Nephron (organoid): ENCODE measurements at regions not wholly inside any gene's neighbourhood (a gene's known extent, or its start where the extent isn't known, plus 50 kb on each side); places are given as distances from the start of the nearest gene placed in this dataset.
"Not testable (repeated sequence)": the region's sequence is repeated elsewhere in the genome, so short reads cannot be mapped to it uniquely, and the experiment has no call there.

ENCODE experiments used
- H3K27ac Mint-ChIP-seq, 3 experiments: 2 replicates each; pipeline ENCODE4 v1.8.0; 2020; ENCODE audit warnings: mixed read lengths in 3 of 3, mild to moderate bottlenecking in 2 of 3, moderate library complexity in 1 of 3
- H3K27me3 Mint-ChIP-seq: 2 replicates; pipeline ENCODE4 v1.8.0; 2021; ENCODE audit warnings: low read depth, mild to moderate bottlenecking, moderate library complexity, mixed read lengths
- H3K36me3 Mint-ChIP-seq: 2 replicates; pipeline ENCODE4 v1.8.0; 2020; ENCODE audit warnings: low read depth, mixed read lengths
- H3K4me1 Mint-ChIP-seq: 2 replicates; pipeline ENCODE4 v1.8.0; 2020; ENCODE audit warnings: mixed read lengths
- H3K4me3 Mint-ChIP-seq, 3 experiments: 2 replicates each; pipeline ENCODE4 v1.8.0; 2020; ENCODE audit warnings: mild to moderate bottlenecking in 3 of 3, mixed read lengths in 3 of 3, moderate library complexity in 2 of 3
- H3K9me3 Mint-ChIP-seq: 2 replicates; pipeline ENCODE4 v1.8.0; 2020; ENCODE audit warnings: mixed read lengths
- TF ChIP-seq, protein P1 (sequence below), 3 experiments: fragments of 200-600 bp; sonication (generic); IDR thresholded peaks; one replicate each; pipeline ENCODE4 v1.5.0; 2021; ENCODE audit warnings: antibody characterized with exemption in 3 of 3; ENCODE audit not compliant: unreplicated experiment in 3 of 3

GRCh38 chr2:190005513-190005912 is 57.0 kb downstream of the MSTN start:
- Mint-ChIP-seq H3K4me3 (no peak overlapping the region), H3K36me3 (no peaks in the 10 kb centered on the region), H3K9me3 (peaks cover 2% of the 10 kb centered on the region), H3K4me1 (no peaks in the 10 kb centered on the region), H3K27me3 (no peaks in the 10 kb centered on the region), H3K27ac (no peak overlapping the region)
- TF ChIP-seq, protein P1, sequence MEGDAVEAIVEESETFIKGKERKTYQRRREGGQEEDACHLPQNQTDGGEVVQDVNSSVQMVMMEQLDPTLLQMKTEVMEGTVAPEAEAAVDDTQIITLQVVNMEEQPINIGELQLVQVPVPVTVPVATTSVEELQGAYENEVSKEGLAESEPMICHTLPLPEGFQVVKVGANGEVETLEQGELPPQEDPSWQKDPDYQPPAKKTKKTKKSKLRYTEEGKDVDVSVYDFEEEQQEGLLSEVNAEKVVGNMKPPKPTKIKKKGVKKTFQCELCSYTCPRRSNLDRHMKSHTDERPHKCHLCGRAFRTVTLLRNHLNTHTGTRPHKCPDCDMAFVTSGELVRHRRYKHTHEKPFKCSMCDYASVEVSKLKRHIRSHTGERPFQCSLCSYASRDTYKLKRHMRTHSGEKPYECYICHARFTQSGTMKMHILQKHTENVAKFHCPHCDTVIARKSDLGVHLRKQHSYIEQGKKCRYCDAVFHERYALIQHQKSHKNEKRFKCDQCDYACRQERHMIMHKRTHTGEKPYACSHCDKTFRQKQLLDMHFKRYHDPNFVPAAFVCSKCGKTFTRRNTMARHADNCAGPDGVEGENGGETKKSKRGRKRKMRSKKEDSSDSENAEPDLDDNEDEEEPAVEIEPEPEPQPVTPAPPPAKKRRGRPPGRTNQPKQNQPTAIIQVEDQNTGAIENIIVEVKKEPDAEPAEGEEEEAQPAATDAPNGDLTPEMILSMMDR (IDR thresholded peaks at IDR 0.05; ENCODE audit: unreplicated experiment in 3 of 3), result no peak

GRCh38 chr2:189999661-190000060 is 62.9 kb downstream of the MSTN start:
- H3K27ac Mint-ChIP-seq, result no peak overlapping the region
- no peaks in the 10 kb centered on the region for H3K36me3 Mint-ChIP-seq
- peaks cover 29% of the 10 kb centered on the region for H3K9me3 Mint-ChIP-seq
- no peaks in the 10 kb centered on the region for H3K27me3 Mint-ChIP-seq
- TF ChIP-seq, protein P1 (IDR thresholded peaks at IDR 0.05; ENCODE audit: unreplicated experiment in 3 of 3), result no peak
- H3K4me1 Mint-ChIP-seq, result no peaks in the 10 kb centered on the region
- no peak overlapping the region for H3K4me3 Mint-ChIP-seq

DNA sequence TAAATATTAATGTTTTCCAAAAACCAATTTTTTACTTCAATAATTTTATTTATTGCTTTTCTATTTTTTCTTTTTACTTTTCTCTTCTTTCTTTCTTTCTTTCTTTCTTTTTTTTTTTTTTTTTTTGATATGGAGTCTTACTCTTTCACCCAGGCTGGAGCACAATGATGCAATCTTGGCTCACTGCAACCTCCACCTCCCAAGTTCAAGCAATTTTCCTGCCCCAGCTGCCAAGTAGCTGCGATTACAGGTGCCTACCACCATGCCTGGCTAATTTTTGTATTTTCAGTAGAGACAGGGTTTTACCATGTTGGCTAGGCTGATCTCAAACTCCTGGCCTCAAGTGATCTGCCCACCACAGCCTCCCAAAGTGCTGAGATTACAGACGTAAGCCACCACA is 63.9 kb downstream of the MSTN start:
- H3K27me3 Mint-ChIP-seq, H3K27ac Mint-ChIP-seq, H3K36me3 Mint-ChIP-seq, H3K4me1 Mint-ChIP-seq, H3K4me3 Mint-ChIP-seq: not testable (repeated sequence)
- H3K9me3 Mint-ChIP-seq, result peaks cover 34% of the 10 kb centered on the region

- H3K27ac Mint-ChIP-seq, result no peak overlapping the region
- no peaks in the 10 kb centered on the region for H3K27me3 Mint-ChIP-seq
- no peaks in the 10 kb centered on the region for H3K4me1 Mint-ChIP-seq
- H3K9me3 Mint-ChIP-seq, result peaks cover 48% of the 10 kb centered on the region
- H3K4me3 Mint-ChIP-seq, result no peak overlapping the region
- TF ChIP-seq, protein P1 (IDR thresholded peaks at IDR 0.05; ENCODE audit: unreplicated experiment in 3 of 3), result no peak
- H3K36me3 Mint-ChIP-seq, result no peaks in the 10 kb centered on the region
These were observed 65.5 kb downstream of the MSTN start for GRCh38 chr2:189997016-189997415.

DNA sequence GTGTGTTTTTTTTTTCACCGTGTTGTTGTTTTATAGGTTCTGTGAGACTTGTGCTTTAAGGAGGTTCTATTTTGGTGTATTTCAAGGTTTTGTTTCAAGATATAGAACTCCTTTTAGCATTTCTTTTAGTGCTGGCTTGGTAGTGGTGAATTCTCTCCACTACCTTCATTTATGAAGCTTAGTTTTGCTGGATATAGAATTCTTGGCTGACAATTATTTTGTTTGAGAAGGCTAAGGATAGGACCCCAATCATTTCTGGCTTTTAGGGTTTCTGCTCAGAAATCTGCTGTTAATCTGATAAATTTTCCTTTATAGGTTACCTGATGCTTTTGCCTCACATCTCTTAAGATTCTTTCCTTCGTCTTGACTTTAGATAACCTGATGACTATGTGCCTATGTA is 66.8 kb downstream of the MSTN start:
- TF ChIP-seq, protein P1 (IDR thresholded peaks at IDR 0.05; ENCODE audit: unreplicated experiment in 3 of 3), result no peak
- no peaks in the 10 kb centered on the region for H3K4me1 Mint-ChIP-seq
- H3K4me3 Mint-ChIP-seq, result no peak overlapping the region
- H3K27me3 Mint-ChIP-seq, result no peaks in the 10 kb centered on the region
- no peak overlapping the region for H3K27ac Mint-ChIP-seq
- peaks cover 46% of the 10 kb centered on the region for H3K9me3 Mint-ChIP-seq
- no peaks in the 10 kb centered on the region for H3K36me3 Mint-ChIP-seq

DNA sequence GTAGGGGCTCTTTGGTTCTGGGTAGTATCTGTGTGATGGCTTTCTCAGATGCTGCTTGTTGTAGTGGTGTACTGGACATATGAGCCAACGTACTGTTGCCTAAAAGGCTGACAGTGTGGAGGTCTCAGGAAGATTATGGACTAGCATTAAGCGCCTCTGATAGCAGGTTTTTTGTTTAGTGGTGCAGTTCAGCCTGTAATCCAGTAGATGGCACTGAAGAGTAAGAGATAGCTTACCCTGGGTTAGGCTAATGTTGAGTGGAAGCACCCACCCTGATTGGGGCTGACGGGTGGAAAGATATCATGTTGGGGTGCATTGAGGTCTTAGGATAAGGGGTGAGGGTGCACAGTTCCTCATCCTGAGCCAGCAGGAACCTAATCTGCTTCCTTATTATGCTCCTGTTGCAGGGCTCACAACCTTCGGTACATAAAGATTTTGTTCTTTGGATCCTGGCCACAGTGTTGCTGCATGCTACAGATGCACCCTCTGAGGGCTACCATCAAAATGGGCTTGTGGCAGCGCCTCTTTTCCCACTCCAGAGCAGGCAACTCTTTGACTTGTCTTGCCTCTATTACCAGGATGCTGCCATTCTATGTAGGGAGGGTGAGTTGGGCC is 79.6 kb downstream of the MSTN start:
- Mint-ChIP-seq H3K4me3 (no peak overlapping the region), H3K27me3 (no peaks in the 10 kb centered on the region), H3K27ac (no peak overlapping the region), H3K36me3 (peaks cover 3% of the 10 kb centered on the region), H3K9me3 (peaks cover 62% of the 10 kb centered on the region), H3K4me1 (no peaks in the 10 kb centered on the region)
- TF ChIP-seq, protein P1 (IDR thresholded peaks at IDR 0.05; ENCODE audit: unreplicated experiment in 3 of 3), result no peak
